RWPE1 (cell line): ENCODE measurements at regions not wholly inside any gene's neighbourhood (a gene's known extent, or its start where the extent isn't known, plus 50 kb on each side); places are given as distances from the start of the nearest gene placed in this dataset.

ENCODE experiments used
- CTCF ChIA-PET: fragments of 350-600 bp; sonication (Branson Sonifier 250); formaldehyde crosslinking; extraction: SDS; loops from one replicate; lab custom pipeline; 2021; lab: Yijun Ruan, JAX
- POLR2A ChIA-PET: fragments of 400-600 bp; formaldehyde crosslinking; extraction: SDS; loops from one replicate; lab custom pipeline; 2020; ENCODE audit warnings: antibody characterized with exemption; ENCODE audit not compliant: low non-redundant PET; lab: Yijun Ruan, JAX
- DNase-seq: peaks from one replicate; pipeline ENCODE4 v3.0.0; 2012; ENCODE audit warnings: low spot score
- H3K27ac ChIP-seq: fragments of 450-650 bp; 2 replicates; pipeline ENCODE4 v1.5.1; 2017
- TF ChIP-seq, protein P1 (sequence below): fragments of 450-650 bp; conservative IDR thresholded peaks from 2 replicates; pipeline ENCODE4 v1.5.1; 2017; ENCODE audit warnings: low read depth, mild to moderate bottlenecking

- no peak for DNase-seq
- no peak overlapping the region for H3K27ac ChIP-seq
- ChIA-PET CTCF (interaction anchor here (0.7 kb wide), 2 partner anchors 698 to 801 kb away, joined by 3 to 4 read pairs; no protein-coding TSS in a partner anchor), POLR2A (no interaction called here)
- TF ChIP-seq, protein P1, sequence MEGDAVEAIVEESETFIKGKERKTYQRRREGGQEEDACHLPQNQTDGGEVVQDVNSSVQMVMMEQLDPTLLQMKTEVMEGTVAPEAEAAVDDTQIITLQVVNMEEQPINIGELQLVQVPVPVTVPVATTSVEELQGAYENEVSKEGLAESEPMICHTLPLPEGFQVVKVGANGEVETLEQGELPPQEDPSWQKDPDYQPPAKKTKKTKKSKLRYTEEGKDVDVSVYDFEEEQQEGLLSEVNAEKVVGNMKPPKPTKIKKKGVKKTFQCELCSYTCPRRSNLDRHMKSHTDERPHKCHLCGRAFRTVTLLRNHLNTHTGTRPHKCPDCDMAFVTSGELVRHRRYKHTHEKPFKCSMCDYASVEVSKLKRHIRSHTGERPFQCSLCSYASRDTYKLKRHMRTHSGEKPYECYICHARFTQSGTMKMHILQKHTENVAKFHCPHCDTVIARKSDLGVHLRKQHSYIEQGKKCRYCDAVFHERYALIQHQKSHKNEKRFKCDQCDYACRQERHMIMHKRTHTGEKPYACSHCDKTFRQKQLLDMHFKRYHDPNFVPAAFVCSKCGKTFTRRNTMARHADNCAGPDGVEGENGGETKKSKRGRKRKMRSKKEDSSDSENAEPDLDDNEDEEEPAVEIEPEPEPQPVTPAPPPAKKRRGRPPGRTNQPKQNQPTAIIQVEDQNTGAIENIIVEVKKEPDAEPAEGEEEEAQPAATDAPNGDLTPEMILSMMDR, result no peak
Observed at GRCh38 chr2:128984855-128985254, 666.2 kb upstream of the HS6ST1 start.

DNA sequence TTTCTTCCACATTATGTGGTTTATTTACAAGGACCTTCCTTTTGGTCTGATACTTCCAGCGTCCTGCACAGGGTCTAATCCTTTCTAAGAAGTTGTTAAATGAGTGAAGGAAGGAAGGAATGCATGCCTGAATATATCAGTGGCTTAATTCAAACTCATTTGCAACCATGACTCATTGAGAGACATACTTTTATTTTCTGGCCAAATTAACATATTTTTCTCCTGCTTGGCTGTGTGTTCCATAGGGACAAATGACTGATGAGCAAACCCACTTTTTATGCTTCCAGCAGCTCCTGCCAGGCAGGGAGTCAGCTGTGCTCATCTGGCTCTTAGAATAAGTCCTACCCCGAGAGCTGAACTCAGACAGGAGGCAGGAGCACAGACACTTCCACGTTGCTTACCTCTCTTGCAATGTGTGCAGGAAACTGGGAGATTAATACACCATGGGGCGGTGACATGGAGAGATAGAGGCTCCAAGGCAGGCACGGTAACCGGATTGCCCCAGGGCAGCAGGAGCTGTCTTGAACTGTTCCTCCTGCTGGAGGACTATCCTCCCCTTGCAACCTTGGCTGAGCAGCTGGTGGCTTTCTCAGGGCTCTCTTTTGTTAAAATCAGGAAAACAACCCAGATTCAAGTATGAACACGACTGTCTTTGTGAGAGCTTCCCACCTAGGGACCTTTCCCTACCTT lies 667.5 kb upstream of the HS6ST1 start:
- no peak for DNase-seq
- POLR2A ChIA-PET, result no interaction called here
- TF ChIP-seq, protein P1, result no peak
- no peak overlapping the region for H3K27ac ChIP-seq
- CTCF ChIA-PET, result no interaction called here

- TF ChIP-seq, protein P1, result no peak
- DNase-seq, result no peak
- CTCF ChIA-PET, result no interaction called here
- POLR2A ChIA-PET, result no interaction called here
- no peak overlapping the region for H3K27ac ChIP-seq
Observed at GRCh38 chr2:128986867-128987268, 668.2 kb upstream of the HS6ST1 start.

DNA sequence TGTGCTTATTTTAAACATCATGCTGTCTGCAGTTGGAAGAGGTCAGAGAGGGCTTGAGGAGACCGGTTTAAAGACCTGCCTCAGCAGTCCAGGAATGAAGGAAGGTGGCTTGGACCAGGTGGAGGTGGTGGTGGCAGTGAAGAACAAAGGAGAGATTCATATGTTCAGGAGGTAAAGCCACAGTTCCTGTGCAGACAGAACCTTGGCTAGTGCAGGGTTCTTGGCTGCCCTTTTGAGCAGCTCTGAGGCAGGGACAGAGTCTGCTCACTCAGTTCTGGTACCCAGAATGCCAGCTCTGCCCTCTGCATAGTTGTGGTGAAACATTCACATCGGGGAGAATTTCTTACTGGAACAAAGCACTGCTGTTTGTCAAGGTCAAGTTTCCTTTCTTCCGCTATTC lies 669.7 kb upstream of the HS6ST1 start:
- POLR2A ChIA-PET, result no interaction called here
- DNase-seq, result no peak
- H3K27ac ChIP-seq, result no peak overlapping the region
- CTCF ChIA-PET, result no interaction called here
- TF ChIP-seq, protein P1, result no peak

DNA sequence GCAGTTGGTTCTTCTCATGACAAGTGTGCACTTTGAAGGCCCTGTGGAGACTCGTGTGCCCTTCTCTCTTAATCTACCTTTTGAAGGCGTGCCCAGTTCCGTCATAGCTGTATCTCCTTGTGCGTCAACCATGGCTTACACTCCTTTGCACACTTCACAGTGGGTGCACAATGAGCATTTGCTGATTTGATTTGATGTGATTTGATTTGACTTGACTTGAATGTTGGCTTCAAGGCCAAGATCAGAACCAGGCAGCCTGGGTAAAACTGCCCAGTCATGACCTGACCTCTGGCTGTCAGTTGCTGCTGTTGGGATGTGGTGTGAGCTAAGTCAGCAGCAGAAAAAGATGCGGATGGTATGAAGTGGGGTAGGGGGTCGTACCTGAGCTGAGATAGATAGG lies 670.3 kb upstream of the HS6ST1 start:
- H3K27ac ChIP-seq, result no peak overlapping the region
- no peak for DNase-seq
- ChIA-PET CTCF (no interaction called here), POLR2A (no interaction called here)
- TF ChIP-seq, protein P1, result no peak

DNA sequence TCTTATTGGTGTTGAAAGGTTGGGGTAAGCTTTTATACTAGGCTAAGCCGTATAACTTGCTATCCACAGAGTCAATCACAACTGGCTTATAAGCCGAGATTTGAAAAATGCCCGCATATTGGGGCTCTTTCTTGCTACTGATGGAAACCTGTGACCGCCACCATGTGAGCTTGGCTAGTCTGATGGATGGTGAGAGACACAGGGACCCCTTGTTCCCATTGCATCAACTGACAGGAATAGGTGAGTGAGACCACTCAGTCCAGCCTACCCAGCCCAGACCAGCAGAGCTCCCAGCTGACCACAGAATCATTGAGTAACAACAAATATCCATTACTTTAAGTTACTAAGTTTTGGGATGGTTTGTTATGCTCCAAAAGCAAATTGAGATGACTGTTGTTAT lies 676.4 kb upstream of the HS6ST1 start:
- ChIA-PET POLR2A (no interaction called here), CTCF (interaction anchor here (0.6 kb wide), 1 partner anchor 460 kb away, joined by 3 read pairs; no protein-coding TSS in a partner anchor)
- no peak overlapping the region for H3K27ac ChIP-seq
- TF ChIP-seq, protein P1, result no peak
- no peak for DNase-seq
